MM.1S (cell line): ENCODE measurements at regions not wholly inside any gene's neighbourhood (a gene's known extent, or its start where the extent isn't known, plus 50 kb on each side); places are given as distances from the start of the nearest gene placed in this dataset.

Experiments
- CTCF ChIP-seq: fragments of 300-600 bp; sonication (generic); IDR thresholded peaks from 2 replicates; pipeline ENCODE4 v1.5.1; 2016; ENCODE audit warnings: antibody characterized with exemption, low read length, mixed read lengths
- EZH2phosphoT487 ChIP-seq: fragments of 300-600 bp; sonication (generic); IDR thresholded peaks from 2 replicates; pipeline ENCODE4 v1.6.1; 2018; ENCODE audit warnings: antibody characterized with exemption, low read length

- TF ChIP-seq CTCF (no peak), EZH2phosphoT487 (no peak)
These were observed 157.8 kb upstream of the NUDT4 start for GRCh38 chr12:93219947-93220346.
